SK-N-SH treated with all-trans-retinoic acid at 6 μM for 48 hours (cell line): ENCODE measurements at regions not wholly inside any gene's neighbourhood (a gene's known extent, or its start where the extent isn't known, plus 50 kb on each side); places are given as distances from the start of the nearest gene placed in this dataset.

Experiments
- OSR1 ChIP-seq: fragments of 250-450 bp; sonication (Bioruptor Pico); IDR thresholded peaks from 2 replicates; pipeline ENCODE4 v1.8.0; 2022; ENCODE audit warnings: moderate library complexity, mild to moderate bottlenecking, inconsistent platforms
- ZC3H10 ChIP-seq: fragments of 250-450 bp; sonication (Bioruptor Pico); IDR thresholded peaks from 2 replicates; pipeline ENCODE4 v1.5.1; 2021; ENCODE audit warnings: mild to moderate bottlenecking, moderate library complexity

GRCh38 chr4:1477045-1477840 lies 71.0 kb upstream of the NKX1-1 start:
- TF ChIP-seq OSR1, result no peak
- no peak for TF ChIP-seq ZC3H10 (CRISPR knock-in tag)
